MM.1S (cell line): ENCODE measurements at regions not wholly inside any gene's neighbourhood (a gene's known extent, or its start where the extent isn't known, plus 50 kb on each side); places are given as distances from the start of the nearest gene placed in this dataset.

Experiments
- DNase-seq: peaks from one replicate; pipeline ENCODE4 v3.0.0-alpha.2; 2015
- H2AFZ ChIP-seq: fragments of 300-600 bp; sonication (generic); 2 replicates; pipeline ENCODE4 v1.6.0; 2016; ENCODE audit warnings: antibody characterized with exemption, low read length
- H3F3A ChIP-seq: fragments of 300-600 bp; sonication (generic); 2 replicates; pipeline ENCODE4 v1.6.1; 2016; ENCODE audit warnings: mild to moderate bottlenecking, antibody characterized with exemption, low read length, moderate library complexity, mixed read lengths; ENCODE audit not compliant: insufficient read depth
- H3K27ac ChIP-seq: fragments of 300-600 bp; sonication (generic); 2 replicates; pipeline ENCODE4 v1.5.1; 2016; ENCODE audit warnings: mild to moderate bottlenecking, low read length
- H3K27me3 ChIP-seq: fragments of 300-600 bp; sonication (generic); replicated peaks from 2 replicates; pipeline ENCODE4 v1.6.0; 2016; ENCODE audit warnings: low read length; ENCODE audit not compliant: insufficient read depth
- H3K36me3 ChIP-seq: fragments of 300-600 bp; sonication (generic); replicated peaks from 2 replicates; pipeline ENCODE4 v1.6.1; 2016; ENCODE audit warnings: mild to moderate bottlenecking, low read length, mixed read lengths; ENCODE audit not compliant: insufficient read depth
- H3K4me1 ChIP-seq: fragments of 300-600 bp; sonication (generic); 2 replicates; pipeline ENCODE4 v1.6.1; 2016; ENCODE audit warnings: low read length, mixed read lengths
- H3K4me2 ChIP-seq: fragments of 300-600 bp; sonication (generic); 2 replicates; pipeline ENCODE4 v1.6.0; 2016; ENCODE audit warnings: low read depth, low read length
- H3K4me3 ChIP-seq: fragments of 300-600 bp; sonication (generic); 2 replicates; pipeline ENCODE4 v1.5.1; 2016; ENCODE audit warnings: low read length, mixed read lengths
- H3K79me2 ChIP-seq: fragments of 300-600 bp; sonication (generic); 2 replicates; pipeline ENCODE4 v1.6.1; 2016; ENCODE audit warnings: mixed run types, low read length, mixed read lengths
- H3K9ac ChIP-seq: fragments of 300-600 bp; sonication (generic); 2 replicates; pipeline ENCODE4 v1.6.1; 2016; ENCODE audit warnings: low read length, mixed read lengths
- H3K9me2 ChIP-seq: fragments of 300-600 bp; sonication (generic); replicated peaks from 2 replicates; pipeline ENCODE4 v1.6.1; 2016; ENCODE audit warnings: mild to moderate bottlenecking, low read length, mixed read lengths; ENCODE audit not compliant: insufficient read depth
- H3K9me3 ChIP-seq: fragments of 300-600 bp; sonication (generic); replicated peaks from 2 replicates; pipeline ENCODE4 v1.6.1; 2016; ENCODE audit warnings: mild to moderate bottlenecking, low read length, mixed read lengths; ENCODE audit not compliant: insufficient read depth
- H4K20me1 ChIP-seq: fragments of 300-600 bp; sonication (generic); 2 replicates; pipeline ENCODE4 v1.6.1; 2016; ENCODE audit warnings: mild to moderate bottlenecking, low read length, moderate library complexity, mixed read lengths; ENCODE audit not compliant: insufficient read depth
- EZH2 ChIP-seq: fragments of 300-600 bp; sonication (generic); optimal IDR thresholded peaks from 2 replicates; pipeline ENCODE3; 2017; ENCODE audit warnings: low read depth, mild to moderate bottlenecking, antibody characterized with exemption, low read length, mixed read lengths
- EZH2phosphoT487 ChIP-seq: fragments of 300-600 bp; sonication (generic); IDR thresholded peaks from 2 replicates; pipeline ENCODE4 v1.6.1; 2018; ENCODE audit warnings: antibody characterized with exemption, low read length
- TF ChIP-seq, protein P1 (sequence below): fragments of 300-600 bp; sonication (generic); IDR thresholded peaks from 2 replicates; pipeline ENCODE4 v1.5.1; 2016; ENCODE audit warnings: antibody characterized with exemption, low read length, mixed read lengths

DNA sequence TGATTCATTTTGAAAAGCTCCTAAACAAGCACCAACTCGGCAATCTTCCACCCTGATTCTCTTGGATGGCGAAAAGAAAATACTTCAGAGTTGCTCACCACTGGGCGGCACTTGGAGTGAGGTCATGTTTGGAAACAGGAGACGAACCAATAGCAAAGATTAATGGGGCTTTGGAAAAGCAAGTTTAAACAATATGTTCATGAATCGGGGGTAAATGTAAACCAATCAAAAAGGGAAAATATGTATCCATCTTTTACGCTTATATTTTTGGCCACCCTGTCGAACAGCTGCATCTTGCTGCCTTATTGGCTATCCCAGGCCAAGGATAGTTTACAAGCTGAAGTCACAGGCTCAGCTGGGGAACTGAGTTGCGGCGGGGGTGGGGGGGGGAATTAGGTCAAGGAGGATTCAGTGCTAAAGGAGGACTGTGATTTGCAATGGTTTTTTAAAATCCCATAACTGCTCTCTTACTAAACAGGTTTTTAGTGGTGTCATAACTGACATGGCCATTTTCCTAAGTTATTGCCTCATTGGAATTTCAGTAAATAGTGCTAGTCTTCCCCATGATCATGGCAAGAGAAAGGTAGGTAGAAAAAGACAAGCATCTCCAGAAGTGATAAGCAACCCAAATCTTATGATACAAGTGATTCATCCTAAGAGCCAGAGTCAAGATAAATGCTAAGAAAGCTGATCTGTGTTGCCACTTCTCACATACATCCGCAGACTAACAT is 210.6 kb downstream of the PHLDA1 start:
- Histone ChIP-seq H3K27me3 (no peaks in the 10 kb centered on the region), H3F3A (no peaks in the 10 kb centered on the region), H3K4me1 (peaks cover 4% of the 10 kb centered on the region; the same call in 1 of the 2 replicates), H2AFZ (no peak overlapping the region), H3K4me3 (no peak overlapping the region), H3K27ac (no peak overlapping the region), H3K9me3 (no peaks in the 10 kb centered on the region), H3K9me2 (no peaks in the 10 kb centered on the region), H3K79me2 (no peaks in the 10 kb centered on the region), H4K20me1 (no peaks in the 10 kb centered on the region), H3K4me2 (no peak overlapping the region), H3K36me3 (no peaks in the 10 kb centered on the region), H3K9ac (no peak overlapping the region)
- TF ChIP-seq EZH2: no peak
- TF ChIP-seq, protein P1, sequence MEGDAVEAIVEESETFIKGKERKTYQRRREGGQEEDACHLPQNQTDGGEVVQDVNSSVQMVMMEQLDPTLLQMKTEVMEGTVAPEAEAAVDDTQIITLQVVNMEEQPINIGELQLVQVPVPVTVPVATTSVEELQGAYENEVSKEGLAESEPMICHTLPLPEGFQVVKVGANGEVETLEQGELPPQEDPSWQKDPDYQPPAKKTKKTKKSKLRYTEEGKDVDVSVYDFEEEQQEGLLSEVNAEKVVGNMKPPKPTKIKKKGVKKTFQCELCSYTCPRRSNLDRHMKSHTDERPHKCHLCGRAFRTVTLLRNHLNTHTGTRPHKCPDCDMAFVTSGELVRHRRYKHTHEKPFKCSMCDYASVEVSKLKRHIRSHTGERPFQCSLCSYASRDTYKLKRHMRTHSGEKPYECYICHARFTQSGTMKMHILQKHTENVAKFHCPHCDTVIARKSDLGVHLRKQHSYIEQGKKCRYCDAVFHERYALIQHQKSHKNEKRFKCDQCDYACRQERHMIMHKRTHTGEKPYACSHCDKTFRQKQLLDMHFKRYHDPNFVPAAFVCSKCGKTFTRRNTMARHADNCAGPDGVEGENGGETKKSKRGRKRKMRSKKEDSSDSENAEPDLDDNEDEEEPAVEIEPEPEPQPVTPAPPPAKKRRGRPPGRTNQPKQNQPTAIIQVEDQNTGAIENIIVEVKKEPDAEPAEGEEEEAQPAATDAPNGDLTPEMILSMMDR: no peak
- TF ChIP-seq EZH2phosphoT487: no peak
- no peak for DNase-seq

- TF ChIP-seq EZH2phosphoT487: no peak
- TF ChIP-seq, protein P1: no peak
- Histone ChIP-seq H4K20me1 (no peaks in the 10 kb centered on the region), H2AFZ (no peak overlapping the region), H3K9ac (no peak overlapping the region), H3K4me1 (peaks cover 4% of the 10 kb centered on the region; the same call in 1 of the 2 replicates), H3K27ac (no peak overlapping the region), H3K9me3 (no peaks in the 10 kb centered on the region), H3K4me2 (no peak overlapping the region), H3K9me2 (no peaks in the 10 kb centered on the region), H3F3A (no peaks in the 10 kb centered on the region), H3K27me3 (no peaks in the 10 kb centered on the region), H3K79me2 (no peaks in the 10 kb centered on the region), H3K36me3 (no peaks in the 10 kb centered on the region), H3K4me3 (no peak overlapping the region)
- no peak for DNase-seq
These were observed 211.5 kb downstream of the PHLDA1 start for GRCh38 chr12:75820071-75820470.

GRCh38 chr12:75819512-75819911 is 212.1 kb downstream of the PHLDA1 start:
- DNase-seq: no peak
- H3K36me3 ChIP-seq: no peaks in the 10 kb centered on the region
- H3K79me2 ChIP-seq: no peaks in the 10 kb centered on the region
- no peak overlapping the region for H3K4me2 ChIP-seq
- no peak overlapping the region for H2AFZ ChIP-seq
- no peaks in the 10 kb centered on the region for H4K20me1 ChIP-seq
- no peak for TF ChIP-seq EZH2phosphoT487
- TF ChIP-seq, protein P1: no peak
- no peak for TF ChIP-seq EZH2
- H3K4me3 ChIP-seq: no peak overlapping the region
- peaks cover 4% of the 10 kb centered on the region; the same call in 1 of the 2 replicates for H3K4me1 ChIP-seq
- H3K27ac ChIP-seq: no peak overlapping the region
- no peaks in the 10 kb centered on the region for H3K27me3 ChIP-seq
- no peak overlapping the region for H3K9ac ChIP-seq
- H3K9me3 ChIP-seq: no peaks in the 10 kb centered on the region
- H3K9me2 ChIP-seq: no peaks in the 10 kb centered on the region
- no peaks in the 10 kb centered on the region for H3F3A ChIP-seq
